SK-N-SH (cell line): ENCODE measurements at regions not wholly inside any gene's neighbourhood (a gene's known extent, or its start where the extent isn't known, plus 50 kb on each side); places are given as distances from the start of the nearest gene placed in this dataset.

Experiments used
- CTCF ChIA-PET: fragments of 300-600, 350-600 bp; formaldehyde crosslinking; extraction: SDS; loops from one replicate; lab custom pipeline; 2021; lab: Yijun Ruan, JAX
- POLR2A ChIA-PET: fragments of 350-600 bp; sonication (Branson Sonifier 250); formaldehyde crosslinking; extraction: SDS; loops from one replicate; lab custom pipeline; 2020; ENCODE audit warnings: antibody characterized with exemption, inconsistent platforms; lab: Yijun Ruan, JAX
- DNase-seq: peaks from one replicate; pipeline ENCODE4 v3.0.0; 2012
- H2AFZ ChIP-seq: fragments of 200-600 bp; sonication (generic); 2 replicates; pipeline ENCODE4 v1.8.1; 2016; ENCODE audit warnings: antibody characterized with exemption, mild to moderate bottlenecking, low read depth
- H3F3A ChIP-seq: fragments of 200-600 bp; sonication (generic); replicated peaks from 2 replicates; pipeline ENCODE3; 2016; ENCODE audit warnings: antibody characterized with exemption, mild to moderate bottlenecking; ENCODE audit not compliant: insufficient read depth
- H3K27ac ChIP-seq, 2 experiments: fragments of 200-500 bp in 1 of 2; fragments of 200-600 bp in 1 of 2; sonication (Bioruptor generic) in 1 of 2; sonication (generic), shearing (Covaris generic) in 1 of 2; 2 replicates each; pipeline versions ENCODE4 v1.5.1 to v1.6.1; 2014 to 2016; ENCODE audit warnings: low read depth in 2 of 2, inconsistent platforms in 1 of 2, low read length in 1 of 2, mild to moderate bottlenecking in 1 of 2, mixed read lengths in 1 of 2
- H3K27me3 ChIP-seq: fragments of 200-600 bp; sonication (generic), shearing (Covaris generic); 2 replicates; pipeline ENCODE4 v1.6.1; 2016; ENCODE audit warnings: mixed run types; ENCODE audit not compliant: insufficient read depth
- H3K36me3 ChIP-seq, 2 experiments: fragments of 200-500 bp in 1 of 2; fragments of 200-600 bp in 1 of 2; sonication (Bioruptor generic) in 1 of 2; sonication (generic) in 1 of 2; replicated peaks in 1 of 2; 2 replicates each; pipeline versions ENCODE3 to v1.5.1; 2014 to 2016; ENCODE audit warnings: low read length in 1 of 2, mild to moderate bottlenecking in 1 of 2; ENCODE audit not compliant: insufficient read depth in 2 of 2, control insufficient read depth in 1 of 2
- H3K4me1 ChIP-seq, 2 experiments: fragments of 200-500 bp in 1 of 2; fragments of 200-600 bp in 1 of 2; sonication (Bioruptor generic) in 1 of 2; sonication (generic), shearing (Covaris generic) in 1 of 2; 2 replicates each; pipeline versions ENCODE4 v1.5.1 to v1.6.1; 2014 to 2016; ENCODE audit warnings: low read depth in 1 of 2, low read length in 1 of 2, mixed run types in 1 of 2; ENCODE audit not compliant: insufficient read depth in 2 of 2, control insufficient read depth in 1 of 2
- H3K4me2 ChIP-seq: fragments of 200-600 bp; sonication (generic), shearing (Covaris generic); 2 replicates; pipeline ENCODE4 v1.6.1; 2017; ENCODE audit warnings: mixed run types
- H3K4me3 ChIP-seq, 2 experiments: fragments of 200-500 bp in 1 of 2; fragments of 200-600 bp in 1 of 2; sonication (Bioruptor generic) in 1 of 2; sonication (generic), shearing (Covaris generic) in 1 of 2; 2 replicates each; pipeline versions ENCODE4 v1.5.1 to v1.8.1; 2014 to 2016; ENCODE audit warnings: low read depth in 2 of 2, inconsistent platforms in 1 of 2, low read length in 1 of 2, mild to moderate bottlenecking in 1 of 2, mixed read lengths in 1 of 2, moderate library complexity in 1 of 2
- H3K79me2 ChIP-seq: fragments of 200-600 bp; sonication (generic); 2 replicates; pipeline ENCODE4 v1.8.1; 2017; ENCODE audit warnings: mild to moderate bottlenecking; ENCODE audit not compliant: insufficient read depth
- H3K9ac ChIP-seq: fragments of 200-600 bp; sonication (generic); 2 replicates; pipeline ENCODE4 v1.6.1; 2017; ENCODE audit warnings: mixed run types
- H3K9me2 ChIP-seq: fragments of 200-600 bp; sonication (generic); 2 replicates; pipeline ENCODE4 v1.6.1; 2017; ENCODE audit warnings: mixed run types
- H3K9me3 ChIP-seq: fragments of 200-600 bp; sonication (generic); 2 replicates; pipeline ENCODE4 v1.6.1; 2017; ENCODE audit warnings: mixed run types, mild to moderate bottlenecking, moderate library complexity
- H4K20me1 ChIP-seq: fragments of 200-600 bp; sonication (generic); 2 replicates; pipeline ENCODE4 v1.6.1; 2017; ENCODE audit warnings: mild to moderate bottlenecking, mixed run types; ENCODE audit not compliant: insufficient read depth
- CHD2 ChIP-seq: fragments of 150-350 bp; IDR thresholded peaks from 2 replicates; pipeline ENCODE4 v1.6.1; 2018; ENCODE audit warnings: low read length; ENCODE audit not compliant: partially characterized antibody
- EZH2phosphoT487 ChIP-seq: fragments of 200-600 bp; sonication (generic); IDR thresholded peaks from 2 replicates; pipeline ENCODE4 v1.6.1; 2017; ENCODE audit warnings: low read depth, mixed run types, mild to moderate bottlenecking, antibody characterized with exemption, moderate library complexity, borderline replicate concordance
- FOXJ3 ChIP-seq: sonication (generic); formaldehyde crosslinking; IDR thresholded peaks from 2 replicates; pipeline ENCODE4 v1.5.1; 2020; ENCODE audit warnings: mild to moderate bottlenecking, missing genetic modification reagents
- MXI1 ChIP-seq: IDR thresholded peaks from 2 replicates; pipeline ENCODE4 v1.6.1; 2012; ENCODE audit warnings: mild to moderate bottlenecking, low read depth, low read length, improper control_type of control experiment
- NRF1 ChIP-seq: IDR thresholded peaks from 2 replicates; pipeline ENCODE4 v1.6.1; 2012; ENCODE audit warnings: low read depth, mild to moderate bottlenecking, low read length
- SMC3 ChIP-seq: IDR thresholded peaks from 2 replicates; pipeline ENCODE4 v1.6.1; 2012; ENCODE audit warnings: low read depth, low read length, improper control_type of control experiment
- TCF12 ChIP-seq: IDR thresholded peaks from 2 replicates; pipeline ENCODE4 v1.4.0; 2012
- WGBS: methylation state at CpG from one replicate; pipeline ENCODE4 v1.1.6; 2017; ENCODE audit warnings: low lambda C conversion rate; 5-methylcytosine and 5-hydroxymethylcytosine counted together
- TF ChIP-seq, protein P1 (sequence below): fragments of 200-600 bp; sonication (generic); IDR thresholded peaks from 2 replicates; pipeline ENCODE4 v1.6.1; 2017; ENCODE audit warnings: antibody characterized with exemption, mild to moderate bottlenecking, moderate library complexity
- TF ChIP-seq, protein P2 (sequence below): IDR thresholded peaks from 2 replicates; pipeline ENCODE4; 2012
- TF ChIP-seq, protein P3 (sequence below): fragments of 150-350 bp; IDR thresholded peaks from 2 replicates; pipeline ENCODE4 v1.6.1; 2016; ENCODE audit warnings: mild to moderate bottlenecking, low read depth, low read length
- TF ChIP-seq, protein P4 (sequence below): IDR thresholded peaks from 2 replicates; pipeline ENCODE4 v1.4.0; 2012; ENCODE audit warnings: low read depth

DNA sequence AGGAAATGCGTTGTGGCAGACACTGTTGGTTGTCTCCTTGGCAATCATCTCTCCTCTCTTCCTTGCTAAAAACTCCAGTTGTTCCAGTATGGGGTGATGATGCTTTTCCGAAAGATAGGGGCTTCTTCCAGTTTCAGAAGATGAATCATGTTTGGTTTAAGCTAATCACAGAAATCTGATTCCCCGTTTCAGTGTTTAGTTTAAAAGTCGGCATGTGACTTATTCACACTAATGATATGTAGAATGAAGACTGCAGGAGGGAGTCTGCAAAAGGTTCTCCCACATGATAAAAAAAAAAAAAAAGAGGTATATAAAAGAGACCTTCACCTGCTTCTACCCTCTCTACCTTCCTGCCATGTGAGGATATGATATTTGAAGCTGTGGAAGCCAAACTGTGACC is 239.0 kb upstream of the SIX2 start (continued):
- TF ChIP-seq, protein P1, sequence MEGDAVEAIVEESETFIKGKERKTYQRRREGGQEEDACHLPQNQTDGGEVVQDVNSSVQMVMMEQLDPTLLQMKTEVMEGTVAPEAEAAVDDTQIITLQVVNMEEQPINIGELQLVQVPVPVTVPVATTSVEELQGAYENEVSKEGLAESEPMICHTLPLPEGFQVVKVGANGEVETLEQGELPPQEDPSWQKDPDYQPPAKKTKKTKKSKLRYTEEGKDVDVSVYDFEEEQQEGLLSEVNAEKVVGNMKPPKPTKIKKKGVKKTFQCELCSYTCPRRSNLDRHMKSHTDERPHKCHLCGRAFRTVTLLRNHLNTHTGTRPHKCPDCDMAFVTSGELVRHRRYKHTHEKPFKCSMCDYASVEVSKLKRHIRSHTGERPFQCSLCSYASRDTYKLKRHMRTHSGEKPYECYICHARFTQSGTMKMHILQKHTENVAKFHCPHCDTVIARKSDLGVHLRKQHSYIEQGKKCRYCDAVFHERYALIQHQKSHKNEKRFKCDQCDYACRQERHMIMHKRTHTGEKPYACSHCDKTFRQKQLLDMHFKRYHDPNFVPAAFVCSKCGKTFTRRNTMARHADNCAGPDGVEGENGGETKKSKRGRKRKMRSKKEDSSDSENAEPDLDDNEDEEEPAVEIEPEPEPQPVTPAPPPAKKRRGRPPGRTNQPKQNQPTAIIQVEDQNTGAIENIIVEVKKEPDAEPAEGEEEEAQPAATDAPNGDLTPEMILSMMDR = no peak

DNA sequence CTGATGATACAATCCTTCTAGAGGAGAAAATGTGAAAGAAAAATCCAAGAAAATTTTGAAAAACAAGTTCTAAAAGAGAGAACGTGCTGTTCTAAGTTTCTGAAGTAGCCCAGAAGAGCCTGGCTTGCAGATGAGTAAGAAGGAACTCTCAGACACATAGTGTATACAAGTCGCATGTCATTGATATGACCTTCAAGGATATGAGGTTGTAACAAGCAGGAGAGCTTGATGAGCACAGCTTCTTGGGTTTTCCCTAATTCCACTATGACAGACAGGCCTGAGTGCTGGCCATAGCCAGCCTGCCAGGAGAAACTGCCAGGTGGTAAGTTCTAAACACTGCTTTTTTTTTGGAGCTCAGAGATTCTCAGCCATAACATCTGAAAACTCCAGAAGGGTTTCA is 235.7 kb upstream of the SIX2 start:
- Histone ChIP-seq H3K9me2 (no peaks in the 10 kb centered on the region), H3K4me2 (no peak overlapping the region), H3K9me3 (no peaks in the 10 kb centered on the region), H3K4me3 (no peak overlapping the region), H3K27ac (no peak overlapping the region), H3K79me2 (no peaks in the 10 kb centered on the region), H4K20me1 (no peaks in the 10 kb centered on the region), H2AFZ (no peak overlapping the region), H3K9ac (no peak overlapping the region), H3F3A (peaks cover 12% of the 10 kb centered on the region), H3K36me3 (no peaks in the 10 kb centered on the region), H3K27me3 (no peaks in the 10 kb centered on the region), H3K4me1 (peaks cover 12 to 20% of the 10 kb centered on the region in 2 experiments)
- 88% methylated on average over 2 of the region's 2 CpGs for WGBS
- ChIA-PET CTCF (interaction anchor here (0.7 to 0.8 kb wide), 2 partner anchors 10 to 1671 kb away, joined by 3 read pairs; no protein-coding TSS in a partner anchor), POLR2A (no interaction called here)
- TF ChIP-seq, protein P2, sequence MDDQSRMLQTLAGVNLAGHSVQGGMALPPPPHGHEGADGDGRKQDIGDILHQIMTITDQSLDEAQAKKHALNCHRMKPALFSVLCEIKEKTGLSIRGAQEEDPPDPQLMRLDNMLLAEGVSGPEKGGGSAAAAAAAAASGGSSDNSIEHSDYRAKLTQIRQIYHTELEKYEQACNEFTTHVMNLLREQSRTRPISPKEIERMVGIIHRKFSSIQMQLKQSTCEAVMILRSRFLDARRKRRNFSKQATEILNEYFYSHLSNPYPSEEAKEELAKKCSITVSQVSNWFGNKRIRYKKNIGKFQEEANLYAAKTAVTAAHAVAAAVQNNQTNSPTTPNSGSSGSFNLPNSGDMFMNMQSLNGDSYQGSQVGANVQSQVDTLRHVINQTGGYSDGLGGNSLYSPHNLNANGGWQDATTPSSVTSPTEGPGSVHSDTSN = no peak
- TF ChIP-seq, protein P3, sequence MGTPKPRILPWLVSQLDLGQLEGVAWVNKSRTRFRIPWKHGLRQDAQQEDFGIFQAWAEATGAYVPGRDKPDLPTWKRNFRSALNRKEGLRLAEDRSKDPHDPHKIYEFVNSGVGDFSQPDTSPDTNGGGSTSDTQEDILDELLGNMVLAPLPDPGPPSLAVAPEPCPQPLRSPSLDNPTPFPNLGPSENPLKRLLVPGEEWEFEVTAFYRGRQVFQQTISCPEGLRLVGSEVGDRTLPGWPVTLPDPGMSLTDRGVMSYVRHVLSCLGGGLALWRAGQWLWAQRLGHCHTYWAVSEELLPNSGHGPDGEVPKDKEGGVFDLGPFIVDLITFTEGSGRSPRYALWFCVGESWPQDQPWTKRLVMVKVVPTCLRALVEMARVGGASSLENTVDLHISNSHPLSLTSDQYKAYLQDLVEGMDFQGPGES = no peak
- TF ChIP-seq, protein P1 = no peak
- no peak for TF ChIP-seq NRF1
- TF ChIP-seq MXI1 = no peak
- TF ChIP-seq FOXJ3 (CRISPR knock-in tag) = no peak
- TF ChIP-seq EZH2phosphoT487 = no peak
- no peak for TF ChIP-seq TCF12
- TF ChIP-seq, protein P4, sequence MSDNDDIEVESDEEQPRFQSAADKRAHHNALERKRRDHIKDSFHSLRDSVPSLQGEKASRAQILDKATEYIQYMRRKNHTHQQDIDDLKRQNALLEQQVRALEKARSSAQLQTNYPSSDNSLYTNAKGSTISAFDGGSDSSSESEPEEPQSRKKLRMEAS = no peak
- no peak for TF ChIP-seq SMC3
- no peak for TF ChIP-seq CHD2
- DNase-seq = no peak
